ENCODE measurements at regions not wholly inside any gene's neighbourhood (a gene's known extent, or its start where the extent isn't known, plus 50 kb on each side); places are given as distances from the start of the nearest gene placed in this dataset.

DNA sequence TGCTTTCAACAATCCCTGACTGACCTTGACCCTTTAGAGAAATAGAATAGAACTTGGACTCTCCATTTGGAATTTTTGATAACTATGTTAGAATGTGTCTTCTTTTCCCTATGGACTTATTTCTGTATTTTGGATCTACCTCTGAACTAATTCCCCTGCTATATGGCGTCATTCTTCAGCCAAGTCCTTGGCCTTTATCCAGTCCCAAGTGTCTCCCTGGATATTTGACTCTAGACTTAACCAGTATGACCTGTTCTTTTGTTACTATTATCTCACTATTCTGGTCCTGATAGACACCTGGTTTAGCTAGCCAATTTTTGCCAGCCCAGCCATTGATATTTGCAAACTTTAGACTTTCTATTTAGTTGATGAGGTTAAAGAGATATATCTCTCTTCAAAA is 186.8 kb downstream of the KCNS3 start:
- TF ChIP-seq, protein P1, sequence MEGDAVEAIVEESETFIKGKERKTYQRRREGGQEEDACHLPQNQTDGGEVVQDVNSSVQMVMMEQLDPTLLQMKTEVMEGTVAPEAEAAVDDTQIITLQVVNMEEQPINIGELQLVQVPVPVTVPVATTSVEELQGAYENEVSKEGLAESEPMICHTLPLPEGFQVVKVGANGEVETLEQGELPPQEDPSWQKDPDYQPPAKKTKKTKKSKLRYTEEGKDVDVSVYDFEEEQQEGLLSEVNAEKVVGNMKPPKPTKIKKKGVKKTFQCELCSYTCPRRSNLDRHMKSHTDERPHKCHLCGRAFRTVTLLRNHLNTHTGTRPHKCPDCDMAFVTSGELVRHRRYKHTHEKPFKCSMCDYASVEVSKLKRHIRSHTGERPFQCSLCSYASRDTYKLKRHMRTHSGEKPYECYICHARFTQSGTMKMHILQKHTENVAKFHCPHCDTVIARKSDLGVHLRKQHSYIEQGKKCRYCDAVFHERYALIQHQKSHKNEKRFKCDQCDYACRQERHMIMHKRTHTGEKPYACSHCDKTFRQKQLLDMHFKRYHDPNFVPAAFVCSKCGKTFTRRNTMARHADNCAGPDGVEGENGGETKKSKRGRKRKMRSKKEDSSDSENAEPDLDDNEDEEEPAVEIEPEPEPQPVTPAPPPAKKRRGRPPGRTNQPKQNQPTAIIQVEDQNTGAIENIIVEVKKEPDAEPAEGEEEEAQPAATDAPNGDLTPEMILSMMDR (conservative IDR thresholded peaks at IDR 0.05 in 1 of 2, IDR thresholded peaks at IDR 0.05 in 1 of 2; ENCODE audit: low read depth in 1 of 2, low read length in 2 of 2): no peak
- no peak for TF ChIP-seq EZH2 (IDR thresholded peaks at IDR 0.05; ENCODE audit: low read length, missing control alignments)

Data from fibroblast of lung (primary cell).